Fibroblast of skin of right quadriceps (primary cell): ENCODE measurements at regions not wholly inside any gene's neighbourhood (a gene's known extent, or its start where the extent isn't known, plus 50 kb on each side); places are given as distances from the start of the nearest gene placed in this dataset.

Source experiments
- DNase-seq: peaks from one replicate; pipeline ENCODE4 v3.0.0-alpha.2; 2013

- DNase-seq = no peak
Observed at GRCh38 chr22:27152883-27153282, 495.5 kb downstream of the MIAT start.

- DNase-seq = peak; percentile 32
Observed at GRCh38 chr22:27153386-27153785, 496.0 kb downstream of the MIAT start.

- DNase-seq = no peak
Observed at GRCh38 chr22:27154717-27155116, 497.3 kb downstream of the MIAT start.

- no peak for DNase-seq
Observed at GRCh38 chr22:27156821-27157489, 499.6 kb downstream of the MIAT start.

GRCh38 chr22:27157666-27158370 is 500.4 kb downstream of the MIAT start:
- DNase-seq = no peak

GRCh38 chr22:27159016-27159415 is 501.6 kb downstream of the MIAT start:
- DNase-seq = no peak

- no peak for DNase-seq
Observed at GRCh38 chr22:27159716-27160295, 502.4 kb downstream of the MIAT start.

GRCh38 chr22:27163162-27164137 is 506.1 kb downstream of the MIAT start:
- no peak for DNase-seq

GRCh38 chr22:27164781-27165503 is 507.6 kb downstream of the MIAT start:
- DNase-seq = no peak

- DNase-seq = no peak
Observed at GRCh38 chr22:27168681-27169080, 511.3 kb downstream of the MIAT start.

GRCh38 chr22:27170491-27170890 is 513.1 kb downstream of the MIAT start:
- peak; percentile 92 for DNase-seq

GRCh38 chr22:27171212-27171611 is 513.8 kb downstream of the MIAT start:
- no peak for DNase-seq

- no peak for DNase-seq
Observed at GRCh38 chr22:27173530-27173929, 516.1 kb downstream of the MIAT start.

GRCh38 chr22:27175021-27175838 is 517.8 kb downstream of the MIAT start:
- DNase-seq = no peak

- no peak for DNase-seq
Observed at GRCh38 chr22:27175974-27176373, 518.6 kb downstream of the MIAT start.

GRCh38 chr22:27179161-27179560 is 521.8 kb downstream of the MIAT start:
- no peak for DNase-seq

GRCh38 chr22:27181537-27181936 is 524.1 kb downstream of the MIAT start:
- no peak for DNase-seq

GRCh38 chr22:27183474-27183873 is 526.1 kb downstream of the MIAT start:
- DNase-seq = no peak

GRCh38 chr22:27185099-27185709 is 527.8 kb downstream of the MIAT start:
- DNase-seq = no peak

- no peak for DNase-seq
Observed at GRCh38 chr22:27185760-27186302, 528.4 kb downstream of the MIAT start.

GRCh38 chr22:27186643-27187042 is 529.3 kb downstream of the MIAT start:
- no peak for DNase-seq
